Renal cortical epithelial cell (primary cell): ENCODE measurements at regions not wholly inside any gene's neighbourhood (a gene's known extent, or its start where the extent isn't known, plus 50 kb on each side); places are given as distances from the start of the nearest gene placed in this dataset.

ENCODE experiments used
- DNase-seq: peaks from one replicate; pipeline ENCODE4 v3.0.0-alpha.2; 2011; ENCODE audit warnings: low read depth

- no peak for DNase-seq
These were observed 212.0 kb upstream of the PCSK2 start for GRCh38 chr20:17014756-17015366.

GRCh38 chr20:17017232-17017631 lies 209.6 kb upstream of the PCSK2 start:
- DNase-seq, result no peak

- DNase-seq, result no peak
These were observed 205.4 kb upstream of the PCSK2 start for GRCh38 chr20:17021481-17021880.

- DNase-seq, result no peak
These were observed 203.8 kb upstream of the PCSK2 start for GRCh38 chr20:17023036-17023435.

GRCh38 chr20:17023806-17024205 lies 203.0 kb upstream of the PCSK2 start:
- no peak for DNase-seq

GRCh38 chr20:17024513-17025119 lies 202.2 kb upstream of the PCSK2 start:
- peak; percentile 2 for DNase-seq

GRCh38 chr20:17026346-17026745 lies 200.5 kb upstream of the PCSK2 start:
- DNase-seq, result no peak

- no peak for DNase-seq
These were observed 197.1 kb upstream of the PCSK2 start for GRCh38 chr20:17029698-17030097.

- no peak for DNase-seq
These were observed 190.3 kb upstream of the PCSK2 start for GRCh38 chr20:17036541-17036940.

GRCh38 chr20:17042122-17042521 lies 184.7 kb upstream of the PCSK2 start:
- DNase-seq, result no peak

- DNase-seq, result no peak
These were observed 183.5 kb upstream of the PCSK2 start for GRCh38 chr20:17043323-17043722.

- no peak for DNase-seq
These were observed 181.9 kb upstream of the PCSK2 start for GRCh38 chr20:17044891-17045290.

GRCh38 chr20:17059465-17059864 lies 167.4 kb upstream of the PCSK2 start:
- DNase-seq, result no peak

GRCh38 chr20:17061715-17062114 lies 165.1 kb upstream of the PCSK2 start:
- DNase-seq, result no peak

- no peak for DNase-seq
These were observed 164.1 kb upstream of the PCSK2 start for GRCh38 chr20:17062712-17063111.

GRCh38 chr20:17066902-17067301 lies 159.9 kb upstream of the PCSK2 start:
- no peak for DNase-seq

- DNase-seq, result no peak
These were observed 158.6 kb upstream of the PCSK2 start for GRCh38 chr20:17068084-17068711.

GRCh38 chr20:17077030-17077429 lies 149.8 kb upstream of the PCSK2 start:
- DNase-seq, result no peak

GRCh38 chr20:17083738-17084137 lies 143.1 kb upstream of the PCSK2 start:
- DNase-seq, result no peak

GRCh38 chr20:17084909-17085308 lies 141.9 kb upstream of the PCSK2 start:
- DNase-seq, result no peak

- DNase-seq, result no peak
These were observed 133.1 kb upstream of the PCSK2 start for GRCh38 chr20:17093782-17094181.

GRCh38 chr20:17097603-17098002 lies 129.2 kb upstream of the PCSK2 start:
- no peak for DNase-seq

- no peak for DNase-seq
These were observed 126.3 kb upstream of the PCSK2 start for GRCh38 chr20:17100506-17100905.

GRCh38 chr20:17107127-17107526 lies 119.7 kb upstream of the PCSK2 start:
- DNase-seq, result no peak
